SH-SY5Y (cell line): ENCODE measurements at regions not wholly inside any gene's neighbourhood (a gene's known extent, or its start where the extent isn't known, plus 50 kb on each side); places are given as distances from the start of the nearest gene placed in this dataset.

Source experiments
- GATA2 ChIP-seq: IDR thresholded peaks from 2 replicates; pipeline ENCODE4 v1.6.1; 2011; ENCODE audit warnings: mild to moderate bottlenecking, low read depth, low read length
- GATA3 ChIP-seq: IDR thresholded peaks from 2 replicates; pipeline ENCODE4 v1.6.1; 2011; ENCODE audit warnings: low read depth, mild to moderate bottlenecking, low read length, moderate library complexity

GRCh38 chr5:169412831-169413230, 111.9 kb upstream of the SLIT3 start:
- TF ChIP-seq GATA2 (no peak), GATA3 (no peak)
